Transverse colon (tissue), 4 donors: ENCODE measurements at regions not wholly inside any gene's neighbourhood (a gene's known extent, or its start where the extent isn't known, plus 50 kb on each side); places are given as distances from the start of the nearest gene placed in this dataset.

ENCODE experiments used
- CTCF ChIP-seq, 5 experiments: fragments of 200-600 bp in 3 of 5; fragments of 450-650 bp in 2 of 5; sonication (generic) in 3 of 5; IDR thresholded peaks; 1 replicate in 2 of 5; 2 replicates in 3 of 5; pipeline ENCODE4 v1.5.1; 2016 to 2017; ENCODE audit warnings: antibody characterized with exemption in 5 of 5, inconsistent platforms in 3 of 5, mild to moderate bottlenecking in 2 of 5, moderate library complexity in 1 of 5
- POLR2AphosphoS5 ChIP-seq, 3 donors: sonication (generic); formaldehyde crosslinking; IDR thresholded peaks; one replicate each; pipeline ENCODE4 v1.6.1; 2016; ENCODE audit warnings: antibody characterized with exemption in 3 of 3

- TF ChIP-seq POLR2AphosphoS5 (IDR thresholded peaks at IDR 0.05), result peak in 2 of 3 donors; percentile 56 to 60
- TF ChIP-seq CTCF (IDR thresholded peaks at IDR 0.05), result no peak
Measured at GRCh38 chr16:86664522-86665318, 86.4 kb downstream of the FOXL1 start.
